ENCODE measurements at regions not wholly inside any gene's neighbourhood (a gene's known extent, or its start where the extent isn't known, plus 50 kb on each side); places are given as distances from the start of the nearest gene placed in this dataset.

DNA sequence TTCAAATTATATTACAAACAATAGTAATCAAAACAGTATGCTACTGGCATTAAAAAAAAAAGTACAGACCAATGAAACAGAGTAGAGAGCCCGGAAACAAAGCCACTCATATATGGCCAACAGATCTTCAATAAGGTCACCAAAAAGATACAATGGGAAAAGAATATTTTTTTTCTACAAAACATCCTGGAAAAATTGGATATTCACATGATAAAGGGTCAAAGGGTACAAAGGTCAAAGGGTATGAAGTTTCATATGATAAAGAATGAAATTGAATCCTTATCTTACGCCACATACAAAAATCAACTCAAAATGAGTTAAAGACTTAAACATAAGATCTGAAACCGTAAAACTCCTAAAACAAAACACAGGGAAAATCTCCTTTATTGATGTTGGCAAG is 168.5 kb upstream of the PELI2 start:
- ATAC-seq, result no peak
- TF ChIP-seq BACH2 (CRISPR knock-in tag; IDR thresholded peaks at IDR 0.05; ENCODE audit: borderline replicate concordance), result no peak
- TF ChIP-seq, protein P1, sequence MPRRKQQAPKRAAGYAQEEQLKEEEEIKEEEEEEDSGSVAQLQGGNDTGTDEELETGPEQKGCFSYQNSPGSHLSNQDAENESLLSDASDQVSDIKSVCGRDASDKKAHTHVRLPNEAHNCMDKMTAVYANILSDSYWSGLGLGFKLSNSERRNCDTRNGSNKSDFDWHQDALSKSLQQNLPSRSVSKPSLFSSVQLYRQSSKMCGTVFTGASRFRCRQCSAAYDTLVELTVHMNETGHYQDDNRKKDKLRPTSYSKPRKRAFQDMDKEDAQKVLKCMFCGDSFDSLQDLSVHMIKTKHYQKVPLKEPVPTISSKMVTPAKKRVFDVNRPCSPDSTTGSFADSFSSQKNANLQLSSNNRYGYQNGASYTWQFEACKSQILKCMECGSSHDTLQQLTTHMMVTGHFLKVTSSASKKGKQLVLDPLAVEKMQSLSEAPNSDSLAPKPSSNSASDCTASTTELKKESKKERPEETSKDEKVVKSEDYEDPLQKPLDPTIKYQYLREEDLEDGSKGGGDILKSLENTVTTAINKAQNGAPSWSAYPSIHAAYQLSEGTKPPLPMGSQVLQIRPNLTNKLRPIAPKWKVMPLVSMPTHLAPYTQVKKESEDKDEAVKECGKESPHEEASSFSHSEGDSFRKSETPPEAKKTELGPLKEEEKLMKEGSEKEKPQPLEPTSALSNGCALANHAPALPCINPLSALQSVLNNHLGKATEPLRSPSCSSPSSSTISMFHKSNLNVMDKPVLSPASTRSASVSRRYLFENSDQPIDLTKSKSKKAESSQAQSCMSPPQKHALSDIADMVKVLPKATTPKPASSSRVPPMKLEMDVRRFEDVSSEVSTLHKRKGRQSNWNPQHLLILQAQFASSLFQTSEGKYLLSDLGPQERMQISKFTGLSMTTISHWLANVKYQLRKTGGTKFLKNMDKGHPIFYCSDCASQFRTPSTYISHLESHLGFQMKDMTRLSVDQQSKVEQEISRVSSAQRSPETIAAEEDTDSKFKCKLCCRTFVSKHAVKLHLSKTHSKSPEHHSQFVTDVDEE (CRISPR knock-in tag; IDR thresholded peaks at IDR 0.05), result no peak
- TF ChIP-seq ZFP30 (CRISPR knock-in tag; IDR thresholded peaks at IDR 0.05), result no peak
- no peak for TF ChIP-seq ZNF70 (CRISPR knock-in tag; IDR thresholded peaks at IDR 0.05)
- TF ChIP-seq ZNF8 (CRISPR knock-in tag; IDR thresholded peaks at IDR 0.05), result no peak
- no peak for TF ChIP-seq RARB (CRISPR knock-in tag; IDR thresholded peaks at IDR 0.05)
- TF ChIP-seq POU6F1 (CRISPR knock-in tag; IDR thresholded peaks at IDR 0.05; ENCODE audit: borderline replicate concordance, low read depth), result no peak

DNA sequence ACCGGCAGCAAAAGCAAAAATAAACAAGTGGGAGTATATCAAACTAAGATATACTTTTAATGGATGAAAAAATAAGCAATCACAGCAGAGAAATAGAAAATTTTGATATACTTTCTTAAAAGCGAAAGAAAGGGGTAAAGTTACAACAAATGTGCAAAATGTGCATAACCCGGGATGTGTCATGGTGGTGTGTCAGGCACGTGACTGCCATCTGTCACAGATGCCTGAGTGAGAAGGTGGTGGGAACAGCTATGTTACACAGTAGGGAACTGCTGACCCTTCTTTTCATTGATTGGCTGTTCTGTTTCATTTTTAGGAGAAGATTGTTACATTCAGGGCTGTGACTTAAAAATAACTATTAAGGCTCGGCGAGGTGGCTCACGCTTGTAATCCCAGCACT is 168.1 kb upstream of the PELI2 start:
- TF ChIP-seq TOX (CRISPR knock-in tag; IDR thresholded peaks at IDR 0.05; ENCODE audit: borderline replicate concordance), result no peak
- no peak for TF ChIP-seq ZC3H10 (CRISPR knock-in tag; IDR thresholded peaks at IDR 0.05)
- no peak for TF ChIP-seq ZNF8 (CRISPR knock-in tag; IDR thresholded peaks at IDR 0.05)
- TF ChIP-seq ARNTL (CRISPR knock-in tag; IDR thresholded peaks at IDR 0.05; ENCODE audit: borderline replicate concordance, low read depth), result no peak
- TF ChIP-seq, protein P2, sequence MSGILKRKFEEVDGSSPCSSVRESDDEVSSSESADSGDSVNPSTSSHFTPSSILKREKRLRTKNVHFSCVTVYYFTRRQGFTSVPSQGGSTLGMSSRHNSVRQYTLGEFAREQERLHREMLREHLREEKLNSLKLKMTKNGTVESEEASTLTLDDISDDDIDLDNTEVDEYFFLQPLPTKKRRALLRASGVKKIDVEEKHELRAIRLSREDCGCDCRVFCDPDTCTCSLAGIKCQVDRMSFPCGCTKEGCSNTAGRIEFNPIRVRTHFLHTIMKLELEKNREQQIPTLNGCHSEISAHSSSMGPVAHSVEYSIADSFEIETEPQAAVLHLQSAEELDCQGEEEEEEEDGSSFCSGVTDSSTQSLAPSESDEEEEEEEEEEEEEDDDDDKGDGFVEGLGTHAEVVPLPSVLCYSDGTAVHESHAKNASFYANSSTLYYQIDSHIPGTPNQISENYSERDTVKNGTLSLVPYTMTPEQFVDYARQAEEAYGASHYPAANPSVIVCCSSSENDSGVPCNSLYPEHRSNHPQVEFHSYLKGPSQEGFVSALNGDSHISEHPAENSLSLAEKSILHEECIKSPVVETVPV (CRISPR knock-in tag; IDR thresholded peaks at IDR 0.05), result no peak
- no peak for TF ChIP-seq OSR1 (CRISPR knock-in tag; IDR thresholded peaks at IDR 0.05)
- TF ChIP-seq, protein P3, sequence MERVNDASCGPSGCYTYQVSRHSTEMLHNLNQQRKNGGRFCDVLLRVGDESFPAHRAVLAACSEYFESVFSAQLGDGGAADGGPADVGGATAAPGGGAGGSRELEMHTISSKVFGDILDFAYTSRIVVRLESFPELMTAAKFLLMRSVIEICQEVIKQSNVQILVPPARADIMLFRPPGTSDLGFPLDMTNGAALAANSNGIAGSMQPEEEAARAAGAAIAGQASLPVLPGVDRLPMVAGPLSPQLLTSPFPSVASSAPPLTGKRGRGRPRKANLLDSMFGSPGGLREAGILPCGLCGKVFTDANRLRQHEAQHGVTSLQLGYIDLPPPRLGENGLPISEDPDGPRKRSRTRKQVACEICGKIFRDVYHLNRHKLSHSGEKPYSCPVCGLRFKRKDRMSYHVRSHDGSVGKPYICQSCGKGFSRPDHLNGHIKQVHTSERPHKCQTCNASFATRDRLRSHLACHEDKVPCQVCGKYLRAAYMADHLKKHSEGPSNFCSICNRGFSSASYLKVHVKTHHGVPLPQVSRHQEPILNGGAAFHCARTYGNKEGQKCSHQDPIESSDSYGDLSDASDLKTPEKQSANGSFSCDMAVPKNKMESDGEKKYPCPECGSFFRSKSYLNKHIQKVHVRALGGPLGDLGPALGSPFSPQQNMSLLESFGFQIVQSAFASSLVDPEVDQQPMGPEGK (CRISPR knock-in tag; IDR thresholded peaks at IDR 0.05; ENCODE audit: borderline replicate concordance), result no peak
- no peak for TF ChIP-seq ZFP30 (CRISPR knock-in tag; IDR thresholded peaks at IDR 0.05)
- no peak for TF ChIP-seq POU6F1 (CRISPR knock-in tag; IDR thresholded peaks at IDR 0.05; ENCODE audit: borderline replicate concordance, low read depth)
- TF ChIP-seq, protein P4, sequence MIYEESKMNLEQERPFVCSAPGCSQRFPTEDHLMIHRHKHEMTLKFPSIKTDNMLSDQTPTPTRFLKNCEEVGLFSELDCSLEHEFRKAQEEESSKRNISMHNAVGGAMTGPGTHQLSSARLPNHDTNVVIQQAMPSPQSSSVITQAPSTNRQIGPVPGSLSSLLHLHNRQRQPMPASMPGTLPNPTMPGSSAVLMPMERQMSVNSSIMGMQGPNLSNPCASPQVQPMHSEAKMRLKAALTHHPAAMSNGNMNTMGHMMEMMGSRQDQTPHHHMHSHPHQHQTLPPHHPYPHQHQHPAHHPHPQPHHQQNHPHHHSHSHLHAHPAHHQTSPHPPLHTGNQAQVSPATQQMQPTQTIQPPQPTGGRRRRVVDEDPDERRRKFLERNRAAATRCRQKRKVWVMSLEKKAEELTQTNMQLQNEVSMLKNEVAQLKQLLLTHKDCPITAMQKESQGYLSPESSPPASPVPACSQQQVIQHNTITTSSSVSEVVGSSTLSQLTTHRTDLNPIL (CRISPR knock-in tag; IDR thresholded peaks at IDR 0.05; ENCODE audit: low read depth), result no peak
- TF ChIP-seq CSDC2 (CRISPR knock-in tag; IDR thresholded peaks at IDR 0.05), result no peak
- no peak for TF ChIP-seq ESRRG (CRISPR knock-in tag; IDR thresholded peaks at IDR 0.05)
- no peak for TF ChIP-seq ZNF70 (CRISPR knock-in tag; IDR thresholded peaks at IDR 0.05)
- TF ChIP-seq PPARA (CRISPR knock-in tag; IDR thresholded peaks at IDR 0.05; ENCODE audit: borderline replicate concordance), result no peak
- TF ChIP-seq ISL1 (CRISPR knock-in tag; IDR thresholded peaks at IDR 0.05), result no peak
- no peak for TF ChIP-seq GLIS3 (CRISPR knock-in tag; IDR thresholded peaks at IDR 0.05)
- no peak for ATAC-seq

Data from SK-N-SH treated with all-trans-retinoic acid at 6 μM for 48 hours (cell line).